HG03108 (cell line): ENCODE measurements at regions not wholly inside any gene's neighbourhood (a gene's known extent, or its start where the extent isn't known, plus 50 kb on each side); places are given as distances from the start of the nearest gene placed in this dataset.

Experiments
- ATAC-seq: cut with Tn5 transposase; IDR thresholded peaks from one replicate; pipeline ENCODE4 v1.9.1; 2021; ENCODE audit warnings: moderate library complexity; ENCODE audit not compliant: unreplicated experiment

DNA sequence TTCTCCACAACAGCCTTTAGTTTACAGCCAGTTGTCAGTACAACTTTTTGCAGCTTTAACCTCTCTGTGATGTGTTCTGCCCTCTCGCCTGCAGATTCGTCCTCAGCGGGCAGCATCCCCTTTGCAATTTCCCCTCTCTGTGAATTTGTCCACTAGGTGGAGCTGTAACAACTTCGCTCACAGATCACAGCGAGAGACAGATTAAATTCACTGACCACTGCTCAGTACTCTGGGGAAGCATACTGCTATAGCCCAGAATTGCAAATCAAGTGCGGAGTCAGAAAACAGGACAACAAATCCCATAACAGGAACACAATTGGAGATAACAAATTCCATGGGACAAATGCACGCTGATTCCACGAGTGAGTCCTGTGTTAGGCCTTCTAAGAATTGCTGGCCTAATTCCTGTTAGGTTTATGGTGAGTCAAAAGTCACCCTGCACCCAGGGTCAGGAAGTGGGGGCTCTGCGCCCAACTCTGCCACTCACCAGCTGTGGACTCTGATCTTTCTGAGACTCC, 2124.9 kb downstream of the MAT2B start:
- no peak for ATAC-seq

DNA sequence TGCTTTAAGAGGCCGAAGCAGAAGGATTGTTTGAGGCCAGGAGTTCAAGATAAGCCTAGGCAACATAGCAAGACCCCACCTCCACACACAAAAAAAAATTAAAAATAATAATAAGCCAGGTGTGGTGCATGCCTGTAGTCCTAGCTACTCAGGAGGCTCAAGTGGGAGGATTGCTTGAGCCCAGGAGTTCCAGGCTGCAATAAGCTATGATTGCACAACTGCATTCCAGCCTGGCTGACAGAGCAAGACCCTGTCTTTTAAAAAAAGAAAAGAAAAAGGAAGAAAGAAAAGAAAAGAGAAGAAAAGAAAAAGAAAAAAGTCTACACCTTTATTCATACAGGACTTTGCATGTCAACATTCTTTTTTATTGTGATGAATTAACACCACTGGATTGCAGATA, 2125.8 kb downstream of the MAT2B start:
- no peak for ATAC-seq

GRCh38 chr5:165642366-165642765, 2136.9 kb downstream of the MAT2B start:
- no peak for ATAC-seq

DNA sequence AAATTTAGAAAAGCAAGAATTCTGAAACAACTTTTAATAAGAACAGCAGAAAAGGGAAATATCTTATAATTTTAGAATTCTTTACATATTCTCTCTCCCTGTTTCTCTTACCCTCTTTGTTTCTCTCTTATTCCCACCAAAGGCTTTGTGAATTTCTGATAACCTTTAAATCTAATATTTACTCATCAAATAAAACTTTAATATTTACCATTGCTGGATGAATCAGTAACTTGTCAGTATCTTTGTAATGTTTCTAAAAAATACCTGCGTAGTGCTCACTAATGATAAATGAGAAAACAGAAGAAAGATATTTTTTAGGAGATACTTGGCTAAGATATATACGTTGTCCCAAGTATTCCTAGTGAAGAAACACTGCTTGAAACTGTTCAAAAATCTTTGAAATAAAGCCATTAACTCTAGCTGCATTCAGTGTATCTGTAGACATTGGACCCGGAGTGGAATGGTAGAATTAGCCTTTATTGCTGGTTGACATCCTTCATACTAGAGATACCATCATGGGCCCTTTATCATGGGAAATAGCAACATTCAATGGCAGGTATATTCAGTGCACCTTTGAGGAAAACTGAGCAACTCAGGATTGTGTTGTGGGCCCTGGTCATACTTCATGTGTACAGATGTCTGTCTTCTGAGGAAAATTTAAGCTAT, 2160.4 kb downstream of the MAT2B start:
- ATAC-seq: no peak

GRCh38 chr5:165673499-165673898, 2168.1 kb downstream of the MAT2B start:
- no peak for ATAC-seq

- ATAC-seq: no peak
Observed at GRCh38 chr5:165695796-165696195, 2190.4 kb downstream of the MAT2B start.

GRCh38 chr5:165705960-165706359, 2200.5 kb downstream of the MAT2B start:
- ATAC-seq: no peak

- no peak for ATAC-seq
Observed at GRCh38 chr5:165712011-165712410, 2206.6 kb downstream of the MAT2B start.

GRCh38 chr5:165714598-165714997, 2209.2 kb downstream of the MAT2B start:
- ATAC-seq: no peak

GRCh38 chr5:165720901-165721300, 2215.5 kb downstream of the MAT2B start:
- ATAC-seq: no peak

DNA sequence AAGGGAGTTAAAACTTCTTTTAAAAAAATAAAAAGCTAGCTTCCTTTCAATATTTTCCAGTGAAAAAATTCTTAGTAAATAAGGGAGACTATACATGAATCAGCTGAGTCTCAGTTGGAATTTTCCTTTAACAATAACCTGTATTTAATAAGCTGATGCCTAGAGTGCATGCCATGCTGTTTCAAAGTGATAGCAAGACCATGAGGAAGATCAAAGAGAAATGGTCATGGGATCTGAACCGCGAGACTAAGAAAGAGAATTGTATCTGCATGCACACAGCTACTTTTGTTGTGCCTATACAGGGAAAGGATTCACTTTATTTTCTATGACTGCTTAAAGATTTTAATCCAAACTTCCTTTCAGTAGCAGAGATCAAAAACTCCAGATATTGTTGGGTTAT, 2217.0 kb downstream of the MAT2B start:
- no peak for ATAC-seq

- ATAC-seq: no peak
Observed at GRCh38 chr5:165723931-165724330, 2218.5 kb downstream of the MAT2B start.

- no peak for ATAC-seq
Observed at GRCh38 chr5:165728425-165728824, 2223.0 kb downstream of the MAT2B start.

GRCh38 chr5:165735388-165735787, 2230.0 kb downstream of the MAT2B start:
- no peak for ATAC-seq

- no peak for ATAC-seq
Observed at GRCh38 chr5:165739079-165739741, 2233.8 kb downstream of the MAT2B start.

GRCh38 chr5:165757791-165758190, 2252.4 kb downstream of the MAT2B start:
- no peak for ATAC-seq

GRCh38 chr5:165775111-165775510, 2269.7 kb downstream of the MAT2B start:
- no peak for ATAC-seq

- no peak for ATAC-seq
Observed at GRCh38 chr5:165779505-165779904, 2274.1 kb downstream of the MAT2B start.

- no peak for ATAC-seq
Observed at GRCh38 chr5:165780901-165781300, 2275.5 kb downstream of the MAT2B start.

GRCh38 chr5:165781738-165782137, 2276.3 kb downstream of the MAT2B start:
- ATAC-seq: no peak

DNA sequence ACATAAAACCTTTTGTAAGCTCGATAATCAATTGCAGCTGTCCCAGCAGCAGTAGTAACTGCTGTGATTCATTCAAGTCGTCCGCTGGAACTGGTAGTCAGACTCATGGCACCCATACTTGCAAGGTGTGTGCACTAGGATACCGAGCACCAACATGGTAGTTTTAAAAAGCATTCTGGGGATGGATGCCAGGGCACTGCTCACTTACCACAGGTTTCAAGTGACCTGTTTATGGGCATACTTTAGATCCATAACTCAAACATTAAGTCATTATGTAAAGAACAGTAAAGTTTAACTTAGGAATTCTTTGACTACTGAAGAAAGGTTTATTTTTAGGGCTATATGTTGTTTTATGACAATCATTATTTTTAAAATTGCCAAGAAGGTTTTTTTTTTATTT, 2277.6 kb downstream of the MAT2B start:
- ATAC-seq: no peak

GRCh38 chr5:165786073-165786472, 2280.7 kb downstream of the MAT2B start:
- no peak for ATAC-seq

DNA sequence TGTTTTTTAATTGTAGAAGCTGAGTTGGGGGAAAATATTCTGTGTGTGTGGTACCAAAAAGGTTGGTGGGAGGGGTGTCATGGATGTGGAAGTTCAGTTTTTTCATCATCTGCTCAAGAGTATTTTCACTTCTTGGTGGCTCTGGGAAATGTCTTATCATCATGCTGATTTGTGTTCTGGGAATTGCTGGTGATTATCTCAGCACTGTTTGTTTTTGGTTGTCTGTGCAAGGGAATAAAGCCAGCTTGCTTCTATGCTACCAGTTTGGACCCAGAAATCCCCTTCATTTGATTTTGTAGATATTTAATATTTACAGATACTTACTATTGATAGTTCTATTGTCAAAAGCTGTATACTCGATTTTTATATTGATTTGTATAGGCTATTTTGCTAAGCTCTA, 2289.7 kb downstream of the MAT2B start:
- no peak for ATAC-seq
